ENCODE measurements at regions not wholly inside any gene's neighbourhood (a gene's known extent, or its start where the extent isn't known, plus 50 kb on each side); places are given as distances from the start of the nearest gene placed in this dataset.

DNA sequence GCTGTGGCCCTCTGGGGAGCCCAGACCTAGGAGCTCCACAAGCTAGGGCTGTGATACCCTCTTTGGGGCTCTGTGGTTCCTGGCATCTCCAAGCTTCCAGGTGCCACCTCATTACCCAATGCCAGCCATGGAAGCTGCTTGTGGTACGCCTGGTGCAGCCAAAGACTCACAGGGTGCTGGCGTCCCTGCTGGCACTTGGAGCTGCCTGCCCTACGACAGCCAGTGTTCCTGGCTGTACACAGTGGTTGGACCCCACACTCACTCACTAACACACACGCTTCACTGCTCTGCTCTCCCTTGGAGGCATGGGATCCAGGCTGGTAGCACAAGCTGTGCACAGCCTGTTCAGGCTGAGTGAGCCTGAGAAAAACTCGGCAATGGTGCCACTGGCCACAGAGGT is 894.1 kb upstream of the PHF14 start:
- TF ChIP-seq, protein P1, sequence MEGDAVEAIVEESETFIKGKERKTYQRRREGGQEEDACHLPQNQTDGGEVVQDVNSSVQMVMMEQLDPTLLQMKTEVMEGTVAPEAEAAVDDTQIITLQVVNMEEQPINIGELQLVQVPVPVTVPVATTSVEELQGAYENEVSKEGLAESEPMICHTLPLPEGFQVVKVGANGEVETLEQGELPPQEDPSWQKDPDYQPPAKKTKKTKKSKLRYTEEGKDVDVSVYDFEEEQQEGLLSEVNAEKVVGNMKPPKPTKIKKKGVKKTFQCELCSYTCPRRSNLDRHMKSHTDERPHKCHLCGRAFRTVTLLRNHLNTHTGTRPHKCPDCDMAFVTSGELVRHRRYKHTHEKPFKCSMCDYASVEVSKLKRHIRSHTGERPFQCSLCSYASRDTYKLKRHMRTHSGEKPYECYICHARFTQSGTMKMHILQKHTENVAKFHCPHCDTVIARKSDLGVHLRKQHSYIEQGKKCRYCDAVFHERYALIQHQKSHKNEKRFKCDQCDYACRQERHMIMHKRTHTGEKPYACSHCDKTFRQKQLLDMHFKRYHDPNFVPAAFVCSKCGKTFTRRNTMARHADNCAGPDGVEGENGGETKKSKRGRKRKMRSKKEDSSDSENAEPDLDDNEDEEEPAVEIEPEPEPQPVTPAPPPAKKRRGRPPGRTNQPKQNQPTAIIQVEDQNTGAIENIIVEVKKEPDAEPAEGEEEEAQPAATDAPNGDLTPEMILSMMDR (IDR thresholded peaks at IDR 0.05) = no peak
- TF ChIP-seq EZH2 (IDR thresholded peaks at IDR 0.05) = no peak
- TF ChIP-seq EZH2phosphoT487 (IDR thresholded peaks at IDR 0.05) = no peak
